ENCODE measurements at regions not wholly inside any gene's neighbourhood (a gene's known extent, or its start where the extent isn't known, plus 50 kb on each side); places are given as distances from the start of the nearest gene placed in this dataset.

- H3K9me3 ChIP-seq, result no peaks in the 10 kb centered on the region
- TF ChIP-seq POLR2A (IDR thresholded peaks at IDR 0.05) (no peak), CTCF (IDR thresholded peaks at IDR 0.05) (no peak)
- no peaks in the 10 kb centered on the region for H3K36me3 ChIP-seq (replicated peaks in 1 of 2; ENCODE audit: insufficient read depth in 1 of 2, low read depth in 2 of 2)
- H3K27ac ChIP-seq, result no peak overlapping the region
- ATAC-seq (no peak), DNase-seq (no peak)
- intact Hi-C loops (cut with DNase I), result no loop called here
- H3K27me3 ChIP-seq, result no peaks in the 10 kb centered on the region
- 60 to 61% methylated on average over 3 of the region's 3 CpGs for WGBS, 2 donors
- no peaks in the 10 kb centered on the region for H3K4me1 ChIP-seq
- H3K4me3 ChIP-seq, result no peak overlapping the region
Observed at GRCh38 chr5:29942089-29942488, 1251.4 kb upstream of the CDH6 start.

- H3K27me3 ChIP-seq, result no peaks in the 10 kb centered on the region
- no peak overlapping the region for H3K27ac ChIP-seq
- H3K4me3 ChIP-seq, result no peak overlapping the region
- DNase-seq (no peak), ATAC-seq (no peak)
- intact Hi-C loops (cut with DNase I), result no loop called here
- 55 to 74% methylated on average over 1 of the region's 1 CpG for WGBS, 2 donors
- TF ChIP-seq POLR2A (IDR thresholded peaks at IDR 0.05) (no peak), CTCF (IDR thresholded peaks at IDR 0.05) (no peak)
- H3K4me1 ChIP-seq, result no peaks in the 10 kb centered on the region
- no peaks in the 10 kb centered on the region for H3K36me3 ChIP-seq (replicated peaks in 1 of 2; ENCODE audit: insufficient read depth in 1 of 2, low read depth in 2 of 2)
- H3K9me3 ChIP-seq, result no peaks in the 10 kb centered on the region
Observed at GRCh38 chr5:29939988-29940387, 1253.5 kb upstream of the CDH6 start.

GRCh38 chr5:29935371-29935770, 1258.1 kb upstream of the CDH6 start:
- Histone ChIP-seq H3K27ac (no peak overlapping the region), H3K4me3 (no peak overlapping the region), H3K9me3 (no peaks in the 10 kb centered on the region), H3K4me1 (no peaks in the 10 kb centered on the region), H3K27me3 (no peaks in the 10 kb centered on the region), H3K36me3 (replicated peaks in 1 of 2; ENCODE audit: insufficient read depth in 1 of 2, low read depth in 2 of 2) (no peaks in the 10 kb centered on the region)
- no peak for DNase-seq
- 59 to 61% methylated on average over 1 of the region's 1 CpG for WGBS, 2 donors
- ATAC-seq, result no peak
- intact Hi-C loops (cut with DNase I), result no loop called here
- TF ChIP-seq CTCF (IDR thresholded peaks at IDR 0.05) (no peak), POLR2A (IDR thresholded peaks at IDR 0.05) (no peak)

GRCh38 chr5:29930316-29930715, 1263.2 kb upstream of the CDH6 start:
- no peaks in the 10 kb centered on the region for H3K36me3 ChIP-seq (replicated peaks in 1 of 2; ENCODE audit: insufficient read depth in 1 of 2, low read depth in 2 of 2)
- WGBS, 2 donors, result 38 to 39% methylated on average over 3 of the region's 3 CpGs
- intact Hi-C loops (cut with DNase I), result no loop called here
- no peaks in the 10 kb centered on the region for H3K27me3 ChIP-seq
- no peaks in the 10 kb centered on the region for H3K4me1 ChIP-seq
- no peak for DNase-seq
- H3K4me3 ChIP-seq, result no peak overlapping the region
- no peaks in the 10 kb centered on the region for H3K9me3 ChIP-seq
- no peak for ATAC-seq
- TF ChIP-seq CTCF (IDR thresholded peaks at IDR 0.05) (no peak), POLR2A (IDR thresholded peaks at IDR 0.05) (no peak)
- H3K27ac ChIP-seq, result no peak overlapping the region

- H3K36me3 ChIP-seq (replicated peaks in 1 of 2; ENCODE audit: insufficient read depth in 1 of 2, low read depth in 2 of 2), result no peaks in the 10 kb centered on the region
- no peaks in the 10 kb centered on the region for H3K4me1 ChIP-seq
- no peaks in the 10 kb centered on the region for H3K27me3 ChIP-seq
- 32 to 44% methylated on average over 2 of the region's 2 CpGs for WGBS, 2 donors
- H3K9me3 ChIP-seq, result no peaks in the 10 kb centered on the region
- H3K4me3 ChIP-seq, result no peak overlapping the region
- no peak for TF ChIP-seq CTCF (IDR thresholded peaks at IDR 0.05)
- no peak overlapping the region for H3K27ac ChIP-seq
- no peak for ATAC-seq
- intact Hi-C loops (cut with DNase I), result no loop called here
- no peak for DNase-seq
Observed at GRCh38 chr5:29924107-29924506, 1269.4 kb upstream of the CDH6 start.

Data from body of pancreas (tissue), 4 donors.